ENCODE measurements at regions not wholly inside any gene's neighbourhood (a gene's known extent, or its start where the extent isn't known, plus 50 kb on each side); places are given as distances from the start of the nearest gene placed in this dataset.

GRCh38 chr1:198424441-198424840 lies 116.0 kb downstream of the ATP6V1G3 start:
- no peaks in the 10 kb centered on the region for H3K9me3 ChIP-seq (ENCODE audit: low read depth, low read length, poor library complexity, severe bottlenecking)
- ChIA-PET CTCF (no interaction called here), POLR2A (ENCODE audit: low non-redundant PET) (no interaction called here)
- H3K27ac ChIP-seq (ENCODE audit: low read depth, low read length, poor library complexity, severe bottlenecking) = no peak overlapping the region
- DNase-seq (ENCODE audit: low spot score) = no peak
- intact Hi-C loops (cut with micrococcal nuclease; ENCODE audit: unreplicated experiment) = no loop called here
- TF ChIP-seq, protein P1, sequence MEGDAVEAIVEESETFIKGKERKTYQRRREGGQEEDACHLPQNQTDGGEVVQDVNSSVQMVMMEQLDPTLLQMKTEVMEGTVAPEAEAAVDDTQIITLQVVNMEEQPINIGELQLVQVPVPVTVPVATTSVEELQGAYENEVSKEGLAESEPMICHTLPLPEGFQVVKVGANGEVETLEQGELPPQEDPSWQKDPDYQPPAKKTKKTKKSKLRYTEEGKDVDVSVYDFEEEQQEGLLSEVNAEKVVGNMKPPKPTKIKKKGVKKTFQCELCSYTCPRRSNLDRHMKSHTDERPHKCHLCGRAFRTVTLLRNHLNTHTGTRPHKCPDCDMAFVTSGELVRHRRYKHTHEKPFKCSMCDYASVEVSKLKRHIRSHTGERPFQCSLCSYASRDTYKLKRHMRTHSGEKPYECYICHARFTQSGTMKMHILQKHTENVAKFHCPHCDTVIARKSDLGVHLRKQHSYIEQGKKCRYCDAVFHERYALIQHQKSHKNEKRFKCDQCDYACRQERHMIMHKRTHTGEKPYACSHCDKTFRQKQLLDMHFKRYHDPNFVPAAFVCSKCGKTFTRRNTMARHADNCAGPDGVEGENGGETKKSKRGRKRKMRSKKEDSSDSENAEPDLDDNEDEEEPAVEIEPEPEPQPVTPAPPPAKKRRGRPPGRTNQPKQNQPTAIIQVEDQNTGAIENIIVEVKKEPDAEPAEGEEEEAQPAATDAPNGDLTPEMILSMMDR (conservative IDR thresholded peaks at IDR 0.05; ENCODE audit: low read depth, low read length) = no peak
- TF ChIP-seq EZH2 (IDR thresholded peaks at IDR 0.05; ENCODE audit: borderline replicate concordance, low read depth, low read length, poor library complexity, severe bottlenecking) = no peak
- no peaks in the 10 kb centered on the region for H3K27me3 ChIP-seq (replicated peaks; ENCODE audit: insufficient read depth, low read depth, low read length, poor library complexity)
- BruUV-seq (replicated peaks) = no TSS peak
- no peaks in the 10 kb centered on the region for H3K4me1 ChIP-seq (ENCODE audit: insufficient read depth, low read length, poor library complexity, severe bottlenecking)
- no peak overlapping the region for H3K4me3 ChIP-seq (ENCODE audit: low read depth, low read length, poor library complexity, severe bottlenecking)
- H3K36me3 ChIP-seq (ENCODE audit: insufficient read depth, low read length, poor library complexity, severe bottlenecking) = no peaks in the 10 kb centered on the region

GRCh38 chr1:198423673-198424072 lies 116.8 kb downstream of the ATP6V1G3 start:
- DNase-seq (ENCODE audit: low spot score) = no peak
- POLR2A ChIA-PET (ENCODE audit: low non-redundant PET) = no interaction called here
- H3K9me3 ChIP-seq (ENCODE audit: low read depth, low read length, poor library complexity, severe bottlenecking) = no peaks in the 10 kb centered on the region
- CTCF ChIA-PET = no interaction called here
- no peak overlapping the region for H3K27ac ChIP-seq (ENCODE audit: low read depth, low read length, poor library complexity, severe bottlenecking)
- no peaks in the 10 kb centered on the region for H3K27me3 ChIP-seq (replicated peaks; ENCODE audit: insufficient read depth, low read depth, low read length, poor library complexity)
- H3K4me3 ChIP-seq (ENCODE audit: low read depth, low read length, poor library complexity, severe bottlenecking) = no peak overlapping the region
- intact Hi-C loops (cut with micrococcal nuclease; ENCODE audit: unreplicated experiment) = no loop called here
- no peak for TF ChIP-seq EZH2 (IDR thresholded peaks at IDR 0.05; ENCODE audit: borderline replicate concordance, low read depth, low read length, poor library complexity, severe bottlenecking)
- TF ChIP-seq, protein P1 (conservative IDR thresholded peaks at IDR 0.05; ENCODE audit: low read depth, low read length) = no peak
- no peaks in the 10 kb centered on the region for H3K4me1 ChIP-seq (ENCODE audit: insufficient read depth, low read length, poor library complexity, severe bottlenecking)
- no peaks in the 10 kb centered on the region for H3K36me3 ChIP-seq (ENCODE audit: insufficient read depth, low read length, poor library complexity, severe bottlenecking)
- BruUV-seq (replicated peaks) = no TSS peak

DNA sequence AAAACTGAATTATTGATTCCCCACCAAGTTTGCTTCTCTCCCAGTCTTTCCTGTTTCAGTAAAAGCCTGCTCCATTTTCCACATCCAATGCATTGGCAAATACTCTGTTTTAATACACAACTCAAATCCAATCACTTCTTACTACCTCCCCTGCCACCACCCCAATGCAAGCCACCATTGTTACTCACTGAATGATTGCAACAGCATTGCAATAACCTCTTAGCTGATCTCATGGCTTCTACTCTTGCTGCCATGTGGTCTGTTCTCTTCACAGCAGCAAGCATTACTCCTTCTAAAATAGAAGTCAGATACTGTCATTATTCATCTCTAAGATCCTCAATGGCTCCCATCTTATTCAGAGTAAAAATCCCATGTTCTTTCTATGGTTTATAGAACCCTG lies 123.4 kb downstream of the ATP6V1G3 start:
- POLR2A ChIA-PET (ENCODE audit: low non-redundant PET) = no interaction called here
- intact Hi-C loops (cut with micrococcal nuclease; ENCODE audit: unreplicated experiment) = no loop called here
- Histone ChIP-seq H3K4me1 (ENCODE audit: insufficient read depth, low read length, poor library complexity, severe bottlenecking) (no peaks in the 10 kb centered on the region), H3K27me3 (replicated peaks; ENCODE audit: insufficient read depth, low read depth, low read length, poor library complexity) (no peaks in the 10 kb centered on the region), H3K27ac (ENCODE audit: low read depth, low read length, poor library complexity, severe bottlenecking) (no peak overlapping the region), H3K4me3 (ENCODE audit: low read depth, low read length, poor library complexity, severe bottlenecking) (no peak overlapping the region), H3K9me3 (ENCODE audit: low read depth, low read length, poor library complexity, severe bottlenecking) (no peaks in the 10 kb centered on the region), H3K36me3 (ENCODE audit: insufficient read depth, low read length, poor library complexity, severe bottlenecking) (no peaks in the 10 kb centered on the region)
- no peak for DNase-seq (ENCODE audit: low spot score)
- no TSS peak for BruUV-seq (replicated peaks)
- no peak for TF ChIP-seq EZH2 (IDR thresholded peaks at IDR 0.05; ENCODE audit: borderline replicate concordance, low read depth, low read length, poor library complexity, severe bottlenecking)
- TF ChIP-seq, protein P1 (conservative IDR thresholded peaks at IDR 0.05; ENCODE audit: low read depth, low read length) = no peak
- CTCF ChIA-PET = no interaction called here
